ENCODE measurements at regions not wholly inside any gene's neighbourhood (a gene's known extent, or its start where the extent isn't known, plus 50 kb on each side); places are given as distances from the start of the nearest gene placed in this dataset.
A peak's percentile ranks its signal among the peaks of the same experiment; 100 is the strongest.

DNA sequence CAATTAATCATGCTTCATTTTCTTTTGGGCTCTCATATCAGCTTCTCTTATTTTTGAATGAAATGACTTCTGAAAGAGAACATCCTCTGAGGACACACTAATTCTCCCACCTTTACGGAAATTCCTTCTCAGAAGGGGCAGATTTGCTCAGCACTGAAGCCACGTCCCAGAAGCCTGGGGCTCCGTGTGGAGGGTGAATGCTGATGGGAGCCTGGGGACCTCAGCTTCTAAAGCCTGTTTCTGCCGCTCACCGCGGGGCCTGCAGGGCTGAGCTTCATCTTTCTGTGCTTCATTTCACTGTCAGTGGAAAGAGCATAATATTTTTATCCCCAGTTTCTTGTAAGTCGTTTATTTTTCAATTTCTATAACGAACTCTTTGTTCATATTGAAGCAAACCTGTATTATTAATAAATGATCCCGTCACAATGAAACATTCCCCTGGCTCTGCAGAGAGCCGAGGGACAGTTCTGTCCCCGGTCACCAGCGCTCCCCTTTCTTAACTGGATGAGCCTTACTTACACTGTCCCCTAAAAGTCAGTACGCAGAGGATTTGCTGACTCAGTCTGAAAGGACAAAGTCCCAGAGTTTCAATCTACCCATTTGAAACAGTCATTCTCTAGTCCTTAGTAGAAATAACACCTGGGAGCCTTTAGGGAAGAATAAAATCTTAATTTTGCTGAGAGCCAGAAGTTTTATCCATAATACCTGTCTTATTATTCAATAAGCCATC, 364.6 kb upstream of the FAT1 start:
- Histone ChIP-seq H3K18ac (ENCODE audit: low read depth, low read length) (no peak overlapping the region), H3K27me3 (ENCODE audit: control insufficient read depth, insufficient read depth, low read length) (no peaks in the 10 kb centered on the region), H2BK5ac (ENCODE audit: low read depth, low read length, poor library complexity, severe bottlenecking) (no peak overlapping the region), H2AK5ac (ENCODE audit: low read depth, low read length) (no peak overlapping the region), H3K9ac (ENCODE audit: low read depth, low read length) (no peak overlapping the region), H2BK120ac (ENCODE audit: low read depth, low read length) (no peak overlapping the region), H3K27ac (ENCODE audit: insufficient read depth, low read length) (no peak overlapping the region), H3K14ac (replicated peaks; ENCODE audit: low read depth, low read length) (no peak overlapping the region), H2AK9ac (replicated peaks; ENCODE audit: low read depth, low read length, poor library complexity) (no peak overlapping the region), H3K4ac (ENCODE audit: low read depth, low read length) (no peak overlapping the region), H3K9me3 (ENCODE audit: control insufficient read depth, insufficient read depth, low read length) (no peaks in the 10 kb centered on the region), H3K4me2 (ENCODE audit: low read depth, low read length) (no peak overlapping the region), H3K9me1 (ENCODE audit: insufficient read depth, low read length) (no peaks in the 10 kb centered on the region; the same call in 1 of the 2 replicates), H4K20me1 (ENCODE audit: insufficient read depth, low read length) (no peaks in the 10 kb centered on the region), H3K4me3 (ENCODE audit: insufficient read depth, low read depth, low read length) (no peak overlapping the region), H3K4me1 (ENCODE audit: control insufficient read depth, insufficient read depth, low read length) (no peaks in the 10 kb centered on the region), H4K8ac (ENCODE audit: low read depth in 2 of 2, low read length in 2 of 2) (no peak overlapping the region), H3K56ac (ENCODE audit: extremely low read depth, insufficient read depth, low read length) (no peak overlapping the region), H4K5ac (ENCODE audit: low read depth, low read length) (no peak overlapping the region), H4K91ac (ENCODE audit: insufficient read depth, low read depth, low read length) (no peak overlapping the region), H3K23ac (ENCODE audit: low read depth, low read length) (no peak overlapping the region), H2BK15ac (ENCODE audit: low read depth, low read length) (no peak overlapping the region), H2AFZ (replicated peaks; ENCODE audit: low read length, poor library complexity) (no peak overlapping the region), H3K79me1 (ENCODE audit: low read depth in 1 of 2, low read length in 2 of 2) (no peaks in the 10 kb centered on the region), H2BK20ac (ENCODE audit: low read depth, low read length) (no peak overlapping the region), H3K36me3 (ENCODE audit: control insufficient read depth, insufficient read depth, low read length) (no peaks in the 10 kb centered on the region)
- no peak for TF ChIP-seq POLR2A (IDR thresholded peaks at IDR 0.05; ENCODE audit: low read depth, low read length)
- TF ChIP-seq MAFK (IDR thresholded peaks at IDR 0.05; ENCODE audit: low read depth, low read length) = peak; percentile 36; the same call in 1 of the 2 replicates
- ChIA-PET CTCF (interaction anchor here (0.6 to 0.8 kb wide), 2 partner anchors 11 to 1563 kb away, joined by 3 to 4 read pairs; no protein-coding TSS in a partner anchor), POLR2A (ENCODE audit: unreplicated experiment) (no interaction called here)
- in situ Hi-C loops (cut with MboI; ENCODE audit: low sequenced_read_pairs) (no loop called here), dilution Hi-C loops (cut with HindIII; ENCODE audit: low sequenced_read_pairs, unreplicated experiment) (no loop called here), intact Hi-C loops (cut with micrococcal nuclease) (no loop called here)
- no TSS peak for BruUV-seq (replicated peaks)
- WGBS, 2 experiments (ENCODE audit: extremely low coverage in 2 of 2, insufficient read length in 1 of 2) = no CpG with 5 or more reads among the region's 13 CpGs
- ATAC-seq (ENCODE audit: low read depth) (no peak), DNase-seq (no peak)
